HG03097 (cell line): ENCODE measurements at regions not wholly inside any gene's neighbourhood (a gene's known extent, or its start where the extent isn't known, plus 50 kb on each side); places are given as distances from the start of the nearest gene placed in this dataset.
"Not testable (repeated sequence)": the region's sequence is repeated elsewhere in the genome, so short reads cannot be mapped to it uniquely, and the experiment has no call there.

Experiments
- ATAC-seq: cut with Tn5 transposase; IDR thresholded peaks from one replicate; pipeline ENCODE4 v1.9.1; 2021; ENCODE audit not compliant: unreplicated experiment, low FRiP score

DNA sequence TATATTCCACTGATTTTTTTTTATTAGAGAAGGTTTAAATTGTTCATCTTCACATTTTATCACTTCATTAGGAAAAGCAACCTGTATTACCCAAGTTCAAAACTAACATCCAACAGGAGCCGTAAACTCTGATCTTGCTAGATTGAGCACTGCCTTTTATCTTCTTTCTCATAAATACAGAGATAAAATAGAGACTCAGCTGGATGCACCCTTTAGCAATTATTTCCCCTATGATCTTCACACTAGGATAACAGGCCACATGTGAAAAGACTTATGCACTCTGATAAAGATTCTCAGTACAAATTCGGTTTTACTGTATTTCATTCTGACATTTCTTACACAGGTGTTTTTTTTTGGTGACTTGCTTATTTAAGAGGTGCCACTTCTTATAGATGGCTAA lies 2438.2 kb upstream of the PCDH20 start:
- no peak for ATAC-seq

DNA sequence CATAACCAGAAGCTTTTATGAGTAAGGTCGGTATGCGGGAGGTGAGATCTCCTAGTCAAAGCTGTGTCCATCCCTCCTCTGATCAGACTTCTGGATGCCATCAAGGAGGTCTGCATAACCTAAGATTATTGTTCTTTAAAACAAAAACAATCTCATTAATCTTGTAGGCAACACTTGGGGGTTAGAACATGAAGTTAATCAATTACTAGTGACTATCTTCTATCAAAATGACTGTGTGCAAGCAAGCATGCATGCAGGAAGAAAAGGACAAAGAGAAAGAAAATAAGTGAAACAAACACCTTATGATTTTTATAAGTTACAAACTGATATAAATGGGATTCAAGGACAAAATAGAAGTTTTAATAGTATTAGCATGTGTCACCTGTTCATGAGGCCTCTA lies 2435.9 kb upstream of the PCDH20 start:
- no peak for ATAC-seq

DNA sequence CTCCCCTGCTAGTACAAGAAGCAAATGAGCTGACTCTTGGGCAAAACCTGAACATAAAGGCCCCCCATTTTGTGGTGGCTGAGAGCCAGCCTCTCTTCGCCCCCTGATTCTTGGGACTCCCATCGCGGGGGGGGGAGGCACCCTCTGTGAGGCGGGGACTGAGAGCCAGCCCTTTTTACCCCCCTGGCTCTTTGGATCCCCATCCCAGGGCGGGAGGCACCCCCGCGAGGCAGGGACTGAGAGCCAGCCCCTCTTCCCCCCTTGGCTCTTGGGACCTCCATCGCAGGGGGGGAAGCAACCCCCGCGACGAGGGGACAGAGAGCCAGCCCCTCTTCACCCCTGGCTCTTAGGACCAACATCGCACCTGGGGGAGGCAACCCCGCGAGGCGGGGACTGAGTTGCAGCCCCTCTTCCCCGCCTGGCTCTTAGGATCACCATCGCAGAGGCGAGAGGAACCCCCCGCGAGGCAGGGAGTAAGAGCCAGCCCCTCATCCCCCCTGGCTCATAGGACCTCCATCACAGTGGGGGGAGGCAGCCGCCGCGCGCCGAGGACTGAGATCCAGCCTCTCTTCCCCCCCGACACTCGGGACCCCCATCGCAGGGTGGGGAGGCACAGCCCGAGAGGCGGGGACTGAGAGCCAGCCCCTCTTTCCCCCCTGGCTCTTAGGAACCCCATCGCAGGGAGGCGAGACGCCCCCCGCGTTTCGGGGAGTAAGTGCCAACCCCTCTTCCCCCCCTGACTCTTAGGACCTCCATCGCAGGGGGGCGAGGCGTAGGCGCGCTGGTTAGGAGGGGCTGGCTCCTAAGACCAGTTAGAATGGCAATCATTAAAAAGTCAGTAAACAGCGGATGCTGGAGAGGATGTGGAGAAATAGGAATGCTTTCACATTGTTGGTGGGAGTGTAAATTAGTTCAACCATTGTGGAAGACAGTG lies 2428.4 kb upstream of the PCDH20 start:
- no peak for ATAC-seq

DNA sequence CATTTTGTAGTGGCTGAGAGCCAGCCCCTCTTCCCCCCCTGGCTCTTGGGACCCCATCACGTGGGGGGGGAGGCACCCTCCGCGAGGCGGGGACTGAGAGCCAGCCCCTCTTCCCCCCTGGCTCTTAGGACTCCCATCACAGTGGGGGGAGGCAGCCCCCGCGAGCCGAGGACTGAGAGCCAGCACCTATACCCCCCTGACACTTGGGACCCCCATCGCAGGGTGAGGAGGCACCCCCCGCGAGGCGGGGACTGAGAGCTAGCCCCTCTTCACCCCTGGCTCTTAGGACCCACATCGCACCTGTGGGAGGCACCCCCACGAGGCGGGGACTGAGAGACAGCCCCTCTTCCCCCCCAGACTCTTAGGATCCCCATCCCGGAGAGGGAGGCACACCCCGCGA lies 2426.5 kb upstream of the PCDH20 start:
- ATAC-seq, result no peak

DNA sequence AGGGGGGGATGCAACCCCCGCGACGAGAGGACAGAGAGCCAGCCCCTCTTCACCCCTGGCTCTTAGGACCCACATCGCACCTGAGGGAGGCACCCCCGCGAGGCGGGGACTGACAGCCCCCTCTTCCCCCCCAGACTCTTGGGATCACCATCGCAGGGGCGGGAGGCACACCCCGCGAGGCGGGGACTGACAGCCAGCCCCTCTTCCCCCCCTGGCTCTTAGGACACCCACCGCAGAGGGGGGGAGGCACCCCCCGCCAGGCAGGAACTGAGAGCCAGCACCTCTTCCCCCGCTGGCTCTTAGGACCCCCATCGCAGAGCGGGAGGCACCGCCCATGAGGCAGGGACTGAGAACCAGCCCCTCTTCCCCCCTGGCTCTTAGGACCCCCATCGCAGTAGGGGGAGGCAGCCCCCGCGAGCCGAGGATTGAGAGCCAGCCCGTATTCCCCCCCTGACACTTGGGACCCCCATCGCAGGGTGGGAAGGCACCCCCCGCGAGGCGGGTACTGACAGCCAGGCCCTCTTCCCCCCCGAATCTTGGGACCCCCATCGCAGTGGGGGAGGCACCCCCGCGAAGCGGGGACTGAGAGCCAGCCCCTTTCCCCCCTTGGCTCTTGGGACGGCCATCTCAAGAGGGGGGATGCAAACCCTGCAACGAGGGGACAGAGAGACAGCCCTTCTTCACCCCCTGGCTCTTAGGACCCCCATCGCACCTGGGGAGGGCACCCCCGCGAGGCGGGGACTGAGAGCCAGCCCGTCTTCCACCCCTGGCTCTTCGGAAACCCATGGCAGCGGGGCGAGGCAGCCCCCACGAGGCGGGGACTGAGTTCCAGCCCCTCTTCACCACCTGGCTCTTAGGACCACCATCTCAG lies 2425.1 kb upstream of the PCDH20 start:
- no peak for ATAC-seq

DNA sequence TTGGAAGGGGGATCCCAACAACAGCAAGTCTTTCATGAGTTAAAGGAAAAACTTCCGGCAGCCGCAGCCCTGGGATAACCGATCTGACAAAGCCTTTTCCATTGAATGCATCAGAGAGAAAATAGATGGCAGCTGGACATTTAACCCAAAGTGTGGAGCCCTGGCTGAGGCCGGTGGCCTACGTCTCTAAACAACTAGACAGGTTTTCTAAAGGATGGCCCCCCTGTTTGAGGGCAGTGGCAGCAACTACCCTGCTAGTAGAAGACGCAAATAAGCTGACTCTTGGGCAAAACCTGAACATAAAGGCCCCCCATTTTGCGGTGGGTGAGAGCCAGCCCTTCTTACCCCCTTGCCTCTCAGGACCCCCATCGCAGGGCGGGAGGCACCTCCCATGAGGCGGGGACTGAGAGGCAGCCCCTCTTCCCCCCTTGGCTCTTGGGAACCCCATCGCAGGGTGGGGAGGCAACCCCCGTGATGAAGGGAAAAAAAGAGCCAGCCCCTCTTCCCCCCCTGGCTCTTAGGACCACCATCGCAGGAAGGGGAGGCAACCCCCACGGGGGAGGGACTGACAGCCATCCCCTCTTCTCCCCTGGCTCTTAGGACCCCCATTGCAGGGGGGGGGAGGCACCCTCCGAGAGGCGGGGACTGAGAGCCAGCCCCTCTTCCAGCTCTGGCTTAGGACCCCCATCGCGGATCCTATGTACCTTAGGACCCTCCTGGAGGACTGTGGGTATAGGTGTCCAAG lies 2422.9 kb upstream of the PCDH20 start:
- ATAC-seq, result no peak

DNA sequence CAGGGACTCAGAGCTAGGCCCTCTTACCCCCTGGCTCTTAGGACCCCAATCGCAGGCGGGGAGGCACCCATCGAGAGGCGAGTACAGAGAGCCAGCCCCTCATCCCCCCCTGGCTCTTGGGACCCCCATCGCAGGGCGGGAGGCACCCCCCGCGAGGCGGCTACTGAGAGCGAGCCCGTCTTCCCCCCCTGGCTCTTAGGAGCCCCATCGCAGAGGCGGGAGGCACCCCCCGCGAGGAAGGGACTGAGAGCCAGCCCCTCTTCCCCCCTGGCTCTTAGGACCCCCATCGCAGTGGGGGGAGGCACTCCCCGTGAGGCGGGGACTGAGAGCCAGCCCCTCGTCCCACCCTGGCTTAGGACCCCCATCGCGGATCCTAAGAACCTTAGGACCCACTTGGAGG lies 2422.1 kb upstream of the PCDH20 start:
- not testable (repeated sequence) for ATAC-seq

DNA sequence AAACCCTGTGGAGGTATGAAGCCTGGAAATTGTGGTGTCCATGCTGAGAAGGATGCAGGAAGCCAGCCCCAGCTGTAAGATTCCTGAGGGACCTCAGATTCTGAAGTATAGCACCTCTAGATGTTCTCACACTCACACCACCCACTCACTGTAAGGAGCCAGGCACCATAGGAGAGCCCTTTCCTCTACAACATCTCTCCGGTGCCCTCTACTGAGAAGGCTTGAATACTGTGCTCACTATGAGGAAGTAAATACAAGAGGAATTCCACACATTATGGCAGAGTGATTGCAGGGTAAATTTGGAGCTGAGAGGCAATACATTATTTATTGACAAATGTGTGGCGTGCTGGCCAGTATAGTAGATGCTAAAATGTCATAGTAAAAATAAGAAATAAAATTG lies 2414.0 kb upstream of the PCDH20 start:
- not testable (repeated sequence) for ATAC-seq

DNA sequence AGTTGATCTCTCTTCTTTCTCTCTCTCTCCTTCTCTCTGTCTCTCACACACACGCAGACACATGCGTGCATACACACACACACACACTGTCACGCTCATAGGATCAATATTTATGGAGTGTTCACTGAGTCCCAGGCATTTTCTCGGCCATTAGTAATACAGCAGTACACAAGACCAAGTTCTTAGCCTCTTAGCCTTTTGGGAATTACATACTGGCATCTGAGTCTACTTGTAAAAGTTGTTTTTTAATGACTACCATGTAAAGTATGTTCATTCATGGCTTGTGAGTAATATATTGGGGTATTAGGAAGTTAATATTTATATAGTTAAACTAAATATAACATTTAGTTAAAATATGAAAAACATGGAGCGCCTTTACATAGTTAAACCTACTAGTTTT lies 2406.1 kb upstream of the PCDH20 start:
- not testable (repeated sequence) for ATAC-seq

DNA sequence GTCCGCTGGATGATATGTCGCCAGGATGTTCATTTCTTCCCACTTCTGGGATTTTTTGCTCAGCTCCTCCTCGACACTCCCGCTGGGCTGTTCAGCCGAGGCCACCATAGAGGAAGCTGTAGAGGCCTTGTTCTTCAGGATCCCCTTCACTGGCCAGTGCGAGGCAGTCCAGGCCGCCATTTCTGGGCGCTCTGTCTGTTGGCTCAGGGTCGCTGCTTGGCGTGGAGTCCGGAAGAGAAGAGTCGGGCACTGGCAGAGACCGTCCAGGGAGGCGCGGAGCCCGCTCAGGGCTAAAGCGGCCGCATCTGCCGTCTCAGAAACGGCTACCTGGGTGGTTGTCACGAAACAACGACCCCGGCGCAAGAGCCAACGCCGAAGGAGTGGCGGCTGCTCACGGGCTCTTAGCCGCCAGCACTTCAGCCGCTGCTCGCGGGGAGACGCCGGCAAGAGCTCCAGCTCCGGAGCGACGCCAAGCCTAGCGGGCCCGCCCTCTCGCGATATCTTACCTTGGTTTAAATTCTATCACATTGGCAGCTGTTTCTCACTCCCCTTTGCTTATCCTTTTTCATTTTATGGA lies 2395.9 kb upstream of the PCDH20 start:
- ATAC-seq, result not testable (repeated sequence)

DNA sequence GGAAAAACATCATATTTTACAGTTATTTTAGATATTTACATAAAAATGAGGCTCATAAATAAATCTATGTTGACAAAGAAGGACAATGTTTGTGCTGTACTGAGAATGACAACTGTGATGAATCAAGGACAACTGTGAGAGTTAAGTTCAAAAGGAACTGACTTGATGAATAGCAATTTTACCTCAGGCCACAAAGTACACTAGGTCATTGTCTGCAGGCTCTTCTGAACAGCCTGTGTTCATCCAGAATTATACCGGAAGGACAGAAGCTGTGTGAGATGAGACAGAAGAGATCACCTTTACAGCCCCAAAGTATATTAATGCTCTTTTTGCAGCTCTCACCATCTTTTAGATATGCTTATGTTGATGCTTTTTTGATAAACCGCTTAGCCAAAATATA lies 2375.5 kb upstream of the PCDH20 start:
- not testable (repeated sequence) for ATAC-seq

DNA sequence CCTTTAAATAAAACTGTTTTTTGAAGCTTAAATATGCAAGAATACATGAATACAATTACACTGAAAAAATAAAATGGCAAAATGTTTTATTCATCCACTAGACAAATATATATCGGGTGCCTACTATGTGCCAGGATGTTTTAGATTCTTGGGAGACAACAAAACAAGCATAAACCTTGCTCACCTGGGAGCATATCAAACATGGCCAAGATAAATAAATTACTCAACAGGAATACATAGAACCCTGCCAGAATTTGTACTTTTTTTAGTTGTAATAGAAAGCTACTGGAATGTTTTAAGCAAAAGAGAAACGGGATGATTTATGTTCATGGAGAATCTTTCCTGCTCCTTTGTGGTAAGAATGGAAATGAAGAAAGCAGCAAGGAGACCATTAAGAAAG lies 2358.5 kb upstream of the PCDH20 start:
- no peak for ATAC-seq

DNA sequence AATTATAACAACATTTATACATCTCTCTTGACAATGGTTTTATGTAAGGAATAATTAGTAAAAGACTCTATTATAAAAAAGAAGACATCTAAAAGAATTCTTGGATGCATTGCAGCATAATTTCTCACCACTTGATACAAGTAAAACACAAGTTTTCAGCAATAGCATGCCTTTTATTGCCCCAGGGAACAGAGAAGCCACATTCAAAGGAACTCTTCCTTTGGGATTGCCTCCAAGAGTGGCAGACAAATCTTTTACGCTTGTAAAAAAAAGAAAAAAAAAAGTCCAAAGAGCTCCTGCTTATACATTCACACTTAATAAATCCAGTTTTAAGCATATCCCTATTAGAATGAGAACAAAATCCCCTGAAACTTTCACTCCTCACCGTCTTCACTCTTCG lies 2357.8 kb upstream of the PCDH20 start:
- no peak for ATAC-seq

DNA sequence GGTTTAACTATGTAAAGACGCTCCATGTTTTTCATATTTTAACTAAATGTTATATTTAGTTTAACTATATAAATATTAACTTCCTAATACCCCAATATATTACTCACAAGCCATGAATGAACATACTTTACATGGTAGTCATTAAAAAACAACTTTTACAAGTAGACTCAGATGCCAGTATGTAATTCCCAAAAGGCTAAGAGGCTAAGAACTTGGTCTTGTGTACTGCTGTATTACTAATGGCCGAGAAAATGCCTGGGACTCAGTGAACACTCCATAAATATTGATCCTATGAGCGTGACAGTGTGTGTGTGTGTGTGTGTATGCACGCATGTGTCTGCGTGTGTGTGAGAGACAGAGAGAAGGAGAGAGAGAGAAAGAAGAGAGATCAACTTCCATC lies 2342.0 kb upstream of the PCDH20 start:
- not testable (repeated sequence) for ATAC-seq

DNA sequence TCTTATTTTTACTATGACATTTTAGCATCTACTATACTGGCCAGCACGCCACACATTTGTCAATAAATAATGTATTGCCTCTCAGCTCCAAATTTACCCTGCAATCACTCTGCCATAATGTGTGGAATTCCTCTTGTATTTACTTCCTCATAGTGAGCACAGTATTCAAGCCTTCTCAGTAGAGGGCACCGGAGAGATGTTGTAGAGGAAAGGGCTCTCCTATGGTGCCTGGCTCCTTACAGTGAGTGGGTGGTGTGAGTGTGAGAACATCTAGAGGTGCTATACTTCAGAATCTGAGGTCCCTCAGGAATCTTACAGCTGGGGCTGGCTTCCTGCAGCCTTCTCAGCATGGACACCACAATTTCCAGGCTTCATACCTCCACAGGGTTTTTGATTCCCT lies 2334.2 kb upstream of the PCDH20 start:
- not testable (repeated sequence) for ATAC-seq

DNA sequence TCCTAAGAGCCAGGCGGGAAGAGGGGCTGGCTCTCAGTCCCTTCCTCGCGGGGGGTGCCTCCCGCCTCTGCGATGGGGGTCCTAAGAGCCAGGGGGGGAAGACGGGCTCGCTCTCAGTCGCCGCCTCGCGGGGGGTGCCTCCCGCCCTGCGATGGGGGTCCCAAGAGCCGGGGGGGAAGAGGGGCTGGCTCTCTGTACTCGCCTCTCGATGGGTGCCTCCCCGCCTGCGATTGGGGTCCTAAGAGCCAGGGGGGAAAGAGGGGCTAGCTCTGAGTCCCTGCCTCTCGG lies 2326.1 kb upstream of the PCDH20 start:
- ATAC-seq, result not testable (repeated sequence)

DNA sequence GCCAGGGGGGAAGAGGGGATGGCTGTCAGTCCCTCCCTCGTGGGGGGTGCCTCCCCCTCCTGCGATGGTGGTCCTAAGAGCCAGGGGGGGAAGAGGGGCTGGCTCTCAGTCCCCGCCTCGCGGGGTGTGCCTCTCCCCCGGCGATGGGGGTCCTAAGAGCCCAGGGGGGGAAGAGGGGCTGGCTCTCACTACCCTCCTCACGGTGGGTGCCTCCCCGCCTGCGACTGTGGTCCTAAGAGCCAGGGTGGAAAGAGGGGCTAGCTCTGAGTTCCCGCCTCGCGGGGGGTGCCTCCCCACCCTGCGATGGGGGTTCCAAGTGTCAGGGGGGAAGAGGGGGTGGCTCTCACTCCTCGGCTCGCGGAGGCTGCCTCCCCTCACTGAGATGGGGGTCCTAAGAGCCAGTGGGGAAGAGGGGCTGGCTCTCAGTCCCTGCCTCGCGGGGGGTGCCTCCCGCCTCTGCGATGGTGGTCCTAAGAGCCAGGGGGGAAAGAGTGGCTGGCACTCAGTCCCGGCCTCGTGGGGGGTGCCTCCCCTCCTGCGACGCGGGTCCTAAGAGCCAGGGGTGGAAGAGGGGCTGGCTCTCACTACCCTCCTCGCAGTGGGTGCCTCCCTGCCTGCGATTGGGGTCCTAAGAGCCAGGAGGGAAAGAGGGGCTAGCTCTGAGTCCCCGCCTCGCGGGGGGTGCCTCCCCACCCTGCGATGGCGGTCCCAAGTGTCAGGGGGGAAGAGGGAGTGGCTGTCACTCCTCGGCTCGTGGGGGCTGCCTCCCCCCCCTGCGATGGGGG lies 2325.6 kb upstream of the PCDH20 start:
- no peak for ATAC-seq

DNA sequence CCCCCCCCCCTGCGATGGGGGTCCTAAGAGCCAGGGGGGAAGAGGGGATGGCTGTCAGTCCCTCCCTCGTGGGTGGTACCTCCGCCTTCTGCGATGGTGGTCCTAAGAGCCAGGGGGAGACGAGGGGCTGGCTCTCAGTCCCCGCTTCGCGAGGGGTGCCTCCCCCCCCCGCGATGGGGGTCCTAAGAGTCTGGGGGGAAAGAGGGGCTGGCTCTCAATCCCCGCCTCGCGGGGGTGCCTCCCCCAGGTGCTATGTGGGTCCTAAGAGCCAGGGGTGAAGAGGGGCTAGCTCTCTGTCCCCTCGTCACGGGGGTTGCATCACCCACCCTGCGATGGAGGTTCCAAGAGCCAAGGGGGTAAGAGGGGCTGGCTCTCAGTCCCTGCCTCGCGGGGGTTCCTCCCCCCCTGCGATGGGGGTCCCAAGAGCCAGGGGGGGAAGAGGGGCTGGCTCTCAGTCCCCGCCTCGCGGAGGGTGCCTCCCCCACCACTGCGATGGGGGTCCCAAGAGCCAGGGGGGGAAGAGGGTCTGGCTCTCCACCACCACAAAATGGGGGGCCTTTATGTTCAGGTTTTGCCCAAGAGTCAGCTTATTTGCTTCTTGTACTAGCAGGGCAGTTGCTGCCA lies 2323.6 kb upstream of the PCDH20 start:
- not testable (repeated sequence) for ATAC-seq

DNA sequence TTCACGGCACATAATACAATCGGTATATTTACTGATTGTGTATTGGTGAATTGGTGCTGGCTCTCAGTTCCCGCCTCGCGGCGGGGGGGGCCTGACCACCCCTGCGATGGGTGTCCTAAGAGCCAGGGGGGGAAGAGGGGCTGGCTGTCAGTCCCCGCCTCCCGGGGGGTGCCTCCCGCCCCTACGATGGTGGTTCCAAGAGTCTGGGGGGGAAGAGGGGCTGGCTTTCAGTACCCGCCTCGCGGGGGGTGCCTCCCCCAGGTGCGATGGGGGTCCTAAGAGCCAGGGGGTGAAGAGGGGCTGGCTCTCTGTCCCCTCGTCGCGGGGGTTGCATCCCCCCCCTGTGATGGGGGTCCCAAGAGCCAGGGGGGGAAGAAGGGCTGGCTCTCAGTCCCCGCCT lies 2321.8 kb upstream of the PCDH20 start:
- no peak for ATAC-seq
